ENCODE measurements at regions not wholly inside any gene's neighbourhood (a gene's known extent, or its start where the extent isn't known, plus 50 kb on each side); places are given as distances from the start of the nearest gene placed in this dataset.
"Not testable (repeated sequence)": the region's sequence is repeated elsewhere in the genome, so short reads cannot be mapped to it uniquely, and the experiment has no call there.

- DNase-seq (no peak), ATAC-seq (no peak)
- H3K27me3 ChIP-seq: no peaks in the 10 kb centered on the region
- no peaks in the 10 kb centered on the region for H3K36me3 ChIP-seq
- no peaks in the 10 kb centered on the region for H3K9me3 ChIP-seq
- H3K4me1 ChIP-seq: no peaks in the 10 kb centered on the region
- intact Hi-C loops (cut with DNase I): no loop called here
- TF ChIP-seq POLR2A (IDR thresholded peaks at IDR 0.05) (no peak), CTCF (IDR thresholded peaks at IDR 0.05) (no peak)
- no peak overlapping the region for H3K4me3 ChIP-seq
- WGBS (ENCODE audit: insufficient coverage, low coverage, low lambda C conversion rate, missing lambda C conversion rate): 35% methylated on average over 2 of the region's 5 CpGs
- H3K27ac ChIP-seq: no peak overlapping the region
Observed at GRCh38 chr3:72065872-72066641, 281.1 kb upstream of the PROK2 start.

GRCh38 chr3:72065236-72065635 is 280.3 kb upstream of the PROK2 start:
- Histone ChIP-seq H3K27ac (no peak overlapping the region), H3K4me1 (no peaks in the 10 kb centered on the region), H3K27me3 (no peaks in the 10 kb centered on the region), H3K9me3 (no peaks in the 10 kb centered on the region), H3K4me3 (no peak overlapping the region), H3K36me3 (no peaks in the 10 kb centered on the region)
- TF ChIP-seq POLR2A (IDR thresholded peaks at IDR 0.05): no peak
- TF ChIP-seq CTCF (IDR thresholded peaks at IDR 0.05): no peak
- intact Hi-C loops (cut with DNase I): no loop called here
- 83% methylated on average over 1 of the region's 1 CpG for WGBS (ENCODE audit: insufficient coverage, low coverage, low lambda C conversion rate, missing lambda C conversion rate)
- no peak for ATAC-seq
- no peak for DNase-seq

GRCh38 chr3:72064727-72065126 is 279.8 kb upstream of the PROK2 start:
- H3K27ac ChIP-seq; H3K9me3 ChIP-seq; H3K27me3 ChIP-seq; H3K4me1 ChIP-seq; H3K4me3 ChIP-seq; H3K36me3 ChIP-seq; ATAC-seq; intact Hi-C loops (cut with DNase I); DNase-seq: not testable (repeated sequence)
- WGBS (ENCODE audit: insufficient coverage, low coverage, low lambda C conversion rate, missing lambda C conversion rate): 41% methylated on average over 2 of the region's 2 CpGs

GRCh38 chr3:72062017-72062416 is 277.1 kb upstream of the PROK2 start:
- no peak for DNase-seq
- Histone ChIP-seq H3K27ac (no peak overlapping the region), H3K36me3 (no peaks in the 10 kb centered on the region), H3K4me3 (no peak overlapping the region), H3K4me1 (peaks cover 0 to 8% (median 0%) of the 10 kb centered on the region in 4 donors), H3K27me3 (no peaks in the 10 kb centered on the region), H3K9me3 (no peaks in the 10 kb centered on the region)
- WGBS (ENCODE audit: insufficient coverage, low coverage, low lambda C conversion rate, missing lambda C conversion rate): 45% methylated on average over 1 of the region's 1 CpG
- intact Hi-C loops (cut with DNase I): no loop called here
- ATAC-seq: peak in 2 of 4 donors; percentile 60 to 65
- TF ChIP-seq POLR2A (IDR thresholded peaks at IDR 0.05): no peak
- TF ChIP-seq CTCF (IDR thresholded peaks at IDR 0.05): no peak

GRCh38 chr3:72060447-72061034 is 275.6 kb upstream of the PROK2 start:
- no peaks in the 10 kb centered on the region for H3K27me3 ChIP-seq
- ATAC-seq (no peak), DNase-seq (no peak)
- no peak overlapping the region for H3K27ac ChIP-seq
- H3K4me3 ChIP-seq: no peak overlapping the region
- no peaks in the 10 kb centered on the region for H3K9me3 ChIP-seq
- H3K36me3 ChIP-seq: no peaks in the 10 kb centered on the region
- intact Hi-C loops (cut with DNase I): no loop called here
- H3K4me1 ChIP-seq: peaks cover 0 to 8% (median 0%) of the 10 kb centered on the region in 4 donors
- WGBS (ENCODE audit: insufficient coverage, low coverage, low lambda C conversion rate, missing lambda C conversion rate): 83% methylated on average over 1 of the region's 5 CpGs
- no peak for TF ChIP-seq POLR2A (IDR thresholded peaks at IDR 0.05)
- TF ChIP-seq CTCF (IDR thresholded peaks at IDR 0.05): no peak

All from right lobe of liver (tissue), 6 donors.